Activated CD4-positive, alpha-beta memory T cell treated with anti-CD3 and anti-CD28 coated beads for 36 hours (primary cell): ENCODE measurements at regions not wholly inside any gene's neighbourhood (a gene's known extent, or its start where the extent isn't known, plus 50 kb on each side); places are given as distances from the start of the nearest gene placed in this dataset.

Source experiments
- CTCF ChIA-PET: fragments of 350-600 bp; sonication (Branson Sonifier 250); formaldehyde crosslinking; loops from one replicate; lab custom pipeline; 2021; ENCODE audit warnings: antibody characterized with exemption, inconsistent platforms; lab: Charles Lee
- POLR2A ChIA-PET: fragments of 350-600 bp; sonication (Branson Sonifier 250); formaldehyde crosslinking; loops from one replicate; lab custom pipeline; 2021; ENCODE audit warnings: antibody characterized with exemption; lab: Charles Lee
- DNase-seq: peaks from one replicate; pipeline ENCODE4 v3.0.0-alpha.2; 2020
- H3K27ac Mint-ChIP-seq: one replicate; pipeline ENCODE4 v1.8.0; 2021; ENCODE audit warnings: mixed read lengths
- H3K27me3 Mint-ChIP-seq: one replicate; pipeline ENCODE4 v1.8.0; 2021; ENCODE audit warnings: mixed read lengths
- H3K36me3 Mint-ChIP-seq: one replicate; pipeline ENCODE4 v1.8.0; 2021; ENCODE audit warnings: mixed read lengths
- H3K4me1 Mint-ChIP-seq: one replicate; pipeline ENCODE4 v1.8.0; 2021; ENCODE audit warnings: low read depth, mixed read lengths
- H3K4me3 Mint-ChIP-seq: one replicate; pipeline ENCODE4 v1.8.0; 2021; ENCODE audit warnings: mild to moderate bottlenecking, mixed read lengths
- H3K9me3 Mint-ChIP-seq: one replicate; pipeline ENCODE4 v1.8.0; 2021; ENCODE audit warnings: mixed read lengths
- intact Hi-C: fragments of 100-400 bp; cut with micrococcal nuclease; formaldehyde crosslinking; loops from one replicate; pipeline ENCODE4 v1.15.1; 2023

DNA sequence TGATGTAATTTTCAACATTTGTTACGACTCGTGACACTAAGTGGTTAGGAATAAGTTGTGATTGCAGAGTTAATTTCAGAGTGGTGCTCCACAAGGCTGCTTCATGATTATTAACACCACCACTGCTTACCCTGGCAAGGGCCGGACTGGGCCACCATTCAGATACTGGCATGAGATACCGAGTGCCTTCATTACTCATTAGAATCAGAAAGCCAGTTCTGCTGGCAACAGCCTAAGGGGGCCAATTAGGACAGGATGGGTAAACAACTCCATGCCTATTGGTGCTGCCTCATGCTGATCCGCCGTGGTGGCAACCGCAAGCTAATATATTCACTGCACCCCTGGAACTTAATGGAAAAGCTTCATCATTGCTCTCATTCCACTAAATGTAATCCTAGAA lies 575.1 kb downstream of the EFNB2 start:
- DNase-seq, result no peak
- ChIA-PET CTCF (no interaction called here), POLR2A (no interaction called here)
- no peak overlapping the region for H3K4me3 Mint-ChIP-seq
- intact Hi-C loops, result no loop called here
- no peaks in the 10 kb centered on the region for H3K27me3 Mint-ChIP-seq
- H3K4me1 Mint-ChIP-seq, result no peaks in the 10 kb centered on the region
- H3K9me3 Mint-ChIP-seq, result no peaks in the 10 kb centered on the region
- no peaks in the 10 kb centered on the region for H3K36me3 Mint-ChIP-seq
- H3K27ac Mint-ChIP-seq, result no peak overlapping the region

DNA sequence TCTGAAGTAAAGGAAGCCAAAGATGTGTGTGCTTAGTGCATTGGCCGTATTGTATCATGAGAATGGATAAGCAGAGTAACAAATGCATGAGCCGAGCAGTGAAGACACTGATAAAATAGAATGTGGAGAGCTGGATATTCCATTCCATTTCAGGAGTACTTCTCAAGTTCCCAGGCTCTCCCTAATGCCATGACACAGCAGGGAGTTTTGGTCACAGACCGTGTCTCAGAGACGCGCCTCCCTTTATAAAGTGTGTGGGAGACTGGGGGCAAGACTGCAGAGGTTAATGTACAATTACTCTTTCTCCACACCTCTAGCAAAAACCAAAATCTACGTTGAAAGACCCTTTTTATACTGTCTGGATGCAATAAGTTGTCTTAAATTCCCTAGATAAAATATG lies 575.6 kb downstream of the EFNB2 start:
- no peaks in the 10 kb centered on the region for H3K4me1 Mint-ChIP-seq
- DNase-seq, result no peak
- no peaks in the 10 kb centered on the region for H3K36me3 Mint-ChIP-seq
- no peaks in the 10 kb centered on the region for H3K9me3 Mint-ChIP-seq
- no peak overlapping the region for H3K4me3 Mint-ChIP-seq
- ChIA-PET POLR2A (no interaction called here), CTCF (no interaction called here)
- no peak overlapping the region for H3K27ac Mint-ChIP-seq
- H3K27me3 Mint-ChIP-seq, result no peaks in the 10 kb centered on the region
- intact Hi-C loops, result no loop called here

DNA sequence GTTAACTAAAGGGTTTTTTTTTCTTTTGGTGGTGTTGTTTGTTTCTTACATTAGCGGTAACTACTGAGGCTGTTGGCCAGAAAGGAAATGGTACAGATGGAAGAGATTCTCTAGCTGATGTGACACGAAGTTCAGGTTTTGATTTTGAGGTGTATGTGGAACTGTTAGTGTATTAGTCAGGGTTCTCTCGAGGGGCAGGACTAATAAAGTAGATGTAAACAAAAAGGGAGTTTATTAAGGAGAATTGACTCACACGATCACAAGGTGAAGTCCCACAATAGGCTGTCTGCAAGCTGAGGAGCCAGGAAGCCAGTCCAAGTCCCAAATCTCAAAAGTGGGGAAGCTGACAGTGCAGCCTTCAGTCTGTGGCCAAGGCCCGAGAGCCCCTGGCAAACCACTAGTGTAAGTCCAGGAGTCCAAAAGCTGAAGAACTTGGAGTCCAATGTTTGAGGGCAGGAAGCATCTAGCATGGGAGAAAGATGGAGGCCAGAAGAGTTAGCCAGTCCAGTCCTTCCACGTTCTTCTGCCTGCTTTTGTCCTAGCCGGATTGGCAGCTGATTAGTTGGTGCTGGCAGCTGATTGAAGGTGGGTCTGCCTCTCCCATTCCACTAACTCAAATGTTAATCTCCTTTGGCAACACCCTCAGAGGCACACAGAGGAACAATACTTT lies 577.6 kb downstream of the EFNB2 start:
- POLR2A ChIA-PET, result no interaction called here
- no peaks in the 10 kb centered on the region for H3K27me3 Mint-ChIP-seq
- no peaks in the 10 kb centered on the region for H3K4me1 Mint-ChIP-seq
- CTCF ChIA-PET, result interaction anchor here (0.9 kb wide), 1 partner anchor 10 kb away, joined by 3 read pairs; no protein-coding TSS in a partner anchor
- DNase-seq, result no peak
- no peaks in the 10 kb centered on the region for H3K36me3 Mint-ChIP-seq
- intact Hi-C loops, result no loop called here
- H3K4me3 Mint-ChIP-seq, result no peak overlapping the region
- H3K27ac Mint-ChIP-seq, result no peak overlapping the region
- no peaks in the 10 kb centered on the region for H3K9me3 Mint-ChIP-seq

DNA sequence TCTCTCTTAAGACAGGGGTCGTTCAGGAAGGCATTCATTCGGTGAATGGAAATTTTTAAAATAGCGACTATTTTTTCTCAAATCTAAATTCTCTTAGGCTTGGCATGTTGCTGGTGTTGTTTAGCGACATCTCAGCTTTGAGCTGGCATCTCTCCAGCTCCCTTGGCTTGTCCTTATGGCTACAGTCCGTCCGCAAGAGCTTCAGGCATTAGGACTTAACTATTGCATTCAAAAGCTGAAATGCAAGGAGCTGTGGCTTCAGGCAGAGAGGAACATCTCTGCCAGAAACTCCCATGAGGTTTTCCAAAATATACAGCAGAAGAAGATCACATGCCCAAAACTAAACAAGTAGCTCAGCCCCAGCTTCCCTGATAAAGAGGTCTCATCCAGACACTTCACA lies 578.5 kb downstream of the EFNB2 start:
- Mint-ChIP-seq H3K36me3 (no peaks in the 10 kb centered on the region), H3K9me3 (no peaks in the 10 kb centered on the region), H3K4me1 (no peaks in the 10 kb centered on the region), H3K4me3 (no peak overlapping the region), H3K27me3 (no peaks in the 10 kb centered on the region), H3K27ac (no peak overlapping the region)
- ChIA-PET POLR2A (no interaction called here), CTCF (no interaction called here)
- DNase-seq, result no peak
- intact Hi-C loops, result no loop called here

DNA sequence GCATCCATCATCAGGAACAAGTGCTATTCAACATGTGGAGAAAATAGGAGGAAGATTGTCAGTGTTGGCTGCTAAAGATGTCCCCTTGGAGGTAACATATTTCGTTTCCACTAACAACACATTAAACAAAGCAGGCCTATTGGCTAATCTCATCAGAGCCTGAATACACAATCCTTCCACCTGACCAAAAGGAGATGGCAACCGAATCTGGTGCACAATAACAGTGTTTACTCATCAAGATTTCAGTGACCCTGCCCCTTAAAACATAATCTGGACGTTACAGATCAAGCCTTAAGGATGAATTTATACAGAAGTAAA lies 582.5 kb downstream of the EFNB2 start:
- H3K4me1 Mint-ChIP-seq, result no peaks in the 10 kb centered on the region
- H3K27ac Mint-ChIP-seq, result no peak overlapping the region
- H3K27me3 Mint-ChIP-seq, result no peaks in the 10 kb centered on the region
- no peak overlapping the region for H3K4me3 Mint-ChIP-seq
- CTCF ChIA-PET, result no interaction called here
- H3K9me3 Mint-ChIP-seq, result no peaks in the 10 kb centered on the region
- no peak for DNase-seq
- intact Hi-C loops, result no loop called here
- no peaks in the 10 kb centered on the region for H3K36me3 Mint-ChIP-seq
- POLR2A ChIA-PET, result no interaction called here

DNA sequence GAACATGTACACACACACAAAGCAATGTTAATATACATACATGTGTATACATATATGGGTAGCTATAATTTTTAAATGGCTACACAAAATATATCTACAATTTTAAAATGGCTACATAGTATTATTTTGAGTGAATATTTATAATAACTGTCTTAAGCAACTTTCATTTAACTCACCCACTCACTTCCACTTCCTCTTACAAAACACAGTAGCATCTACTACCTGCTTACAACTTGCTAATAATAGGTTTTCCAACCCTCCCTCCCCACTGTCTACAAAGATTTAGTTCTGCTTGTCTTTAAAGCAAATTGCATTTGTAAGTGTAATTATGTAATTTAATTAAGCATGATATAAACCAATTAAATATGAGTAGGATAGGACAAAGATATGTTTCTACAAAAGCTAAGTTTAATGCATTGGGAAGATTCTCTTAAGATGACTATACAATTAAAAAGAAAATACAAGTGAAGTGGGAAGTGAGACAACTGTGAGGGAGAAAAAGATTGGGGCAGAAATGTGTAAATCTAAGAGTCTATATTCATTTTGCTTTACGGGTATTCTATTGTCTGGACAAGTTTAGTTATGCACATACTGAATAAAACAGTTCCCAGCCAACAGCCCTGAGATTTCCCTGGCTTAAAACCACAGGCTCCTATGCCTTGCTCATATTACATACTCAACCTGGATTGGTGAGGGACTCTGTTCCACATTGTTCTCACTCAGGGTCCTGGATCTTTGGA lies 583.1 kb downstream of the EFNB2 start:
- intact Hi-C loops, result no loop called here
- POLR2A ChIA-PET, result no interaction called here
- no peak for DNase-seq
- no peak overlapping the region for H3K4me3 Mint-ChIP-seq
- no peaks in the 10 kb centered on the region for H3K9me3 Mint-ChIP-seq
- H3K27ac Mint-ChIP-seq, result no peak overlapping the region
- H3K36me3 Mint-ChIP-seq, result no peaks in the 10 kb centered on the region
- H3K4me1 Mint-ChIP-seq, result no peaks in the 10 kb centered on the region
- CTCF ChIA-PET, result no interaction called here
- H3K27me3 Mint-ChIP-seq, result no peaks in the 10 kb centered on the region

DNA sequence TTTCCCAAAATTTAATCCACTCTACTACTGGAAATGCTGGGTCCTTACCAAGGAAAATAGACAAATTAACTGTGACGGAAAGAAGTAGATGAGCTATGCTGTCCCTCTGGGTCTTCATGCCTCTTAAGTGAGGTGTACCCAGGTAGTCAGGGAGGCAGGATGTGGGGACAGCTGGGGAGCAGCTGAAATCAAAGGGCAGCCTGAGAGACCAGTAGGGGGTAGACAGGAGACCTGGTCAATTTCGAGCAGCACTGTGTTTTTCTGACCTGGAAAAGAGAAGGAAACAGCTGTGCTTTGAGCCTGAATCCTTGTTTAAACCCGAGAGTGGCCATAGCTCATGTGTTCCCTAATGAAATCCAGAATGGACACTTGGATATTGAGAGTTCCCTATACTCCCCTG lies 587.3 kb downstream of the EFNB2 start:
- CTCF ChIA-PET, result interaction anchor here (1.2 kb wide), 1 partner anchor 10 kb away, joined by 3 read pairs; no protein-coding TSS in a partner anchor
- Mint-ChIP-seq H3K4me1 (no peaks in the 10 kb centered on the region), H3K36me3 (no peaks in the 10 kb centered on the region), H3K27ac (no peak overlapping the region), H3K9me3 (no peaks in the 10 kb centered on the region), H3K4me3 (no peak overlapping the region), H3K27me3 (no peaks in the 10 kb centered on the region)
- intact Hi-C loops, result no loop called here
- DNase-seq, result no peak
- POLR2A ChIA-PET, result no interaction called here

DNA sequence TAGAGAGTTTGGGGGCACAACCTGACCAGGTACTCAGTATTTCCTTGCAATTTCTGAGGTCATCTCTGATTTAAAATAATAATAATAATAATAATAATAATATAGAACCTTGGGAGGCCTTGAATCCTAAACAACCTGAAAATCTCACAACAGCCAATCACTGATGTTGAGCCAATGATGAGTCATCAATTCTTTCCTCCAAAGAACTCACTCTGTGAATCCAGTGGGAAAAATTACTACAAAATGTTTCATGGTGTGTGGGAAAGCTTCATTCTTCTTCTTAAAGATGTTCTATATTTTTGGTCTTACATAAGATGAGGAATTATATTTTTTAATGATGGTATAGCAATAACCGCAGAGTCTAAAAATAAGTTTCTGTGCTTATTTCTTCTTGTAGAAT lies 594.6 kb downstream of the EFNB2 start:
- POLR2A ChIA-PET, result no interaction called here
- no peak for DNase-seq
- Mint-ChIP-seq H3K4me1 (no peaks in the 10 kb centered on the region), H3K36me3 (no peaks in the 10 kb centered on the region), H3K9me3 (no peaks in the 10 kb centered on the region), H3K4me3 (no peak overlapping the region), H3K27ac (no peak overlapping the region), H3K27me3 (no peaks in the 10 kb centered on the region)
- CTCF ChIA-PET, result no interaction called here
- intact Hi-C loops, result no loop called here

DNA sequence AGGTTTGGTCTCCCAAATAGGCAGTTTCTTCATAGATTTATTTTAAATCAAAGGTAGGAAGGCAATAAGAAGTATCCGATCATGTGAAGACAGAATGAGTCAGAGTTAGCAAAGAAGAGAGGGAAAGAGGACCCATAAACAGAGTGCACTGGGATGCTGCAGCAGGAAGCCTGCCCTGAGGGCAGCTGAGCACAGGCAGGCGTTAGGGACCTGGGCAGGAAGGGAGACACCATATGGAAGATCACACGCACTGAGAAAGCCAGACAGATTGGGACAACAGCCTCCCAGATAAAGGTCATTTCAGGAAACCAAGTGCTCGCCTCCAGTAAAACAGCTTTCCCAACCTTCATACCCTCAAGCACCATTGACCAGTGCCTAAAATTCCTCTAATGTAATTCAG lies 598.0 kb downstream of the EFNB2 start:
- Mint-ChIP-seq H3K27me3 (no peaks in the 10 kb centered on the region), H3K4me3 (no peak overlapping the region), H3K27ac (no peak overlapping the region), H3K4me1 (no peaks in the 10 kb centered on the region), H3K9me3 (no peaks in the 10 kb centered on the region), H3K36me3 (no peaks in the 10 kb centered on the region)
- ChIA-PET POLR2A (no interaction called here), CTCF (no interaction called here)
- intact Hi-C loops, result no loop called here
- no peak for DNase-seq

DNA sequence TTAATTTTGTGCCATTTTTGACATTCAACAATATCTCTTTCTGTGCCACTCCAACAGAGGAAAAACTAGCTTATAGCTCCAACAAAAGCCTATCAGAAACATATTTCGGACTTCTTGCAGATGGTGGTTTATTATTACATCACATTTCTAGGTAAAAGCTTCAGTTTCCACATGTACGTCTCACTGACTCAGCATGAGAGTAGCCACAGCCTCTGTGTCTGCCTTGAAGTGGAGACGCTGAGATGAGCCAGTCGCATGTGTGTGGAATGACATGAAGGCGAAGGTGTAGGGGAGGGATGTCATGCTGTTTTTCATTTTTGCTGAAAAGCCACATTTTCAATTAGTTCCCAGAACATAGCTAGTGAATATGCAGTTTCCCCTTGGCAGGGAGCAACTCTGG lies 598.6 kb downstream of the EFNB2 start:
- no peaks in the 10 kb centered on the region for H3K36me3 Mint-ChIP-seq

DNA sequence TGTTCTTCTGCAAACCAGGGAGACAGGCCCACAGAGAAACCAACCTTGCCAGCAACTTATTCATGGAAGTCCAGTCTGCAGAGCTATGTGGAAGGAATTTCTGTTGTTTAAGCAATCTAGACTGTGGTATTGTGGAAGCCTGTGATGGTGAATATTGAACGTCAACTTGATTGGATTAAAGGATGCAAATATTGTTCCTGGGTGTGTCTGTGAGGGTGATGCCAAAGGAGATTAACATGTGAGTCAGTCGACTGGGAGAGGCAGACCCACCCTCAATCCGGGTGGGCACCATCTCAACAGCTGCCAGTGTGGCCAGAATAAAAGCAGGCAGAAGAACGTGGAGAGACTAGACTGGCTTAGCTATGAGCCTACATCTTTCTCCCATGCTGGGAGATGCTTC lies 606.0 kb downstream of the EFNB2 start:
- CTCF ChIA-PET, result no interaction called here
- H3K36me3 Mint-ChIP-seq, result no peaks in the 10 kb centered on the region
- H3K27ac Mint-ChIP-seq, result no peak overlapping the region
- POLR2A ChIA-PET, result no interaction called here
- no peaks in the 10 kb centered on the region for H3K27me3 Mint-ChIP-seq
- DNase-seq, result no peak
- intact Hi-C loops, result no loop called here
- H3K9me3 Mint-ChIP-seq, result no peaks in the 10 kb centered on the region
- H3K4me1 Mint-ChIP-seq, result no peaks in the 10 kb centered on the region
- H3K4me3 Mint-ChIP-seq, result no peak overlapping the region

More for the DNA sequence above, 598.6 kb downstream of the EFNB2 start:
- POLR2A ChIA-PET, result no interaction called here
- Mint-ChIP-seq H3K27ac (no peak overlapping the region), H3K4me3 (no peak overlapping the region), H3K27me3 (no peaks in the 10 kb centered on the region), H3K9me3 (no peaks in the 10 kb centered on the region), H3K4me1 (no peaks in the 10 kb centered on the region)
- DNase-seq, result no peak
- CTCF ChIA-PET, result no interaction called here
- intact Hi-C loops, result no loop called here

DNA sequence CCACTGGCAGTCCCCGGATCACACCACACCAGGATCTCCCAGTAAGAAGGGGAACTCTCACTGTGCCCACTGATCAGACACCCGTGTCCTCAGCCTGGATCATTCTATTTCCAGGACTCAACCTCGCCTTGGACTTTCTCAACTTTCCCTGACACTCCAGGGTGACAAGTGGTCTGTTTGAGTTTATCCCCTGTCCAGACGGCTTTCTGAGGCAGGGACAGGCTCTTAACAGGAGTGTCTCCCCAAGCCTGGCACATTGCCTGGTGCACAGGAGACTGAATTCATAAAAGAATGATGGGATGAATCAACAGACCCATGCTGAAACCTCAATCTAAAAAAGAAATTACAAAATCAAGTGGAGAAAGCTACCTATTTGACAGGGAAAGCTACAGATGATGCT lies 606.6 kb downstream of the EFNB2 start:
- ChIA-PET CTCF (no interaction called here), POLR2A (no interaction called here)
- Mint-ChIP-seq H3K36me3 (no peaks in the 10 kb centered on the region), H3K4me1 (no peaks in the 10 kb centered on the region), H3K4me3 (no peak overlapping the region), H3K9me3 (no peaks in the 10 kb centered on the region), H3K27ac (no peak overlapping the region), H3K27me3 (no peaks in the 10 kb centered on the region)
- DNase-seq, result no peak
- intact Hi-C loops, result no loop called here

DNA sequence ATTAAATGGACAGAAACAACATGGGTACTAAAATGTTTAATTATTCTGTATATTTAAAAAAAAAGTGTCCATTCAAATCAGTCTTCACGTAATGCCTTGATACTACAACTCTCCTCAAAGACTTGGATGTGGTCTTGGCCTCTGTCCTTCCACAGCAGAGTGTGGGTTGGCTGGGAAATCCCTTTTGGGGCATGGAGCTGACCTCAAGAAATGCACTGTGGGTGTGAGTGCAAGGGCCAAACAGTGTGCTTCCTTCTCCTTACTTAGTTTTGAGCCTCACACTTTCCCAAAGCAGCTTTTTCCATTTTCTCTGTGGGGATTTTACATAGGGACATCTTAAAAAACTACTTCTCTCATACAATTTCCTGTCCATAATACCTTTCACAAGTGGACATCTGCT lies 607.4 kb downstream of the EFNB2 start:
- ChIA-PET CTCF (no interaction called here), POLR2A (no interaction called here)
- DNase-seq, result no peak
- Mint-ChIP-seq H3K27me3 (no peaks in the 10 kb centered on the region), H3K9me3 (no peaks in the 10 kb centered on the region), H3K4me3 (no peak overlapping the region), H3K27ac (no peak overlapping the region), H3K4me1 (no peaks in the 10 kb centered on the region), H3K36me3 (no peaks in the 10 kb centered on the region)
- intact Hi-C loops, result no loop called here
